ENCODE measurements at regions not wholly inside any gene's neighbourhood (a gene's known extent, or its start where the extent isn't known, plus 50 kb on each side); places are given as distances from the start of the nearest gene placed in this dataset.
"Not testable (repeated sequence)": the region's sequence is repeated elsewhere in the genome, so short reads cannot be mapped to it uniquely, and the experiment has no call there.

DNA sequence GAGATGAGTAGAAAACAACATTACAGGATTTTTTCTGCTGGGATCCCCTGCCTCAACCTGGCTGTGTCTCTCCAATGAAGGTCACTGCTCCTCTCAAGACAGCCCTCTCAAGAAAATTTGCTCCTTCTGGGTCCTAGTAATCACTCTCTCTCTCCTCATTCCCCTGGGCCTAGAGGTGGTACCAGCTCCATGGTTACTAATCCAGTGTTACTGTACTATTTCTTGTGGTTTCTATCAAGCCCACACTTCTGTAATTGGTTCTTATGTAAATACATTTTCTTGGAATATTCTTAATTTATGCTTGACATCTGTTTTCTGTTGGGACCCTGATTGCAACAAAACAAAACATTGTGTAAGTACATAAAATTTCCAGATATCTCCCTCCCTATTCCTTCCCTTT is 123.8 kb upstream of the RORB start:
- DNase-seq (ENCODE audit: extremely low read depth, low read depth, low spot score): no peak

DNA sequence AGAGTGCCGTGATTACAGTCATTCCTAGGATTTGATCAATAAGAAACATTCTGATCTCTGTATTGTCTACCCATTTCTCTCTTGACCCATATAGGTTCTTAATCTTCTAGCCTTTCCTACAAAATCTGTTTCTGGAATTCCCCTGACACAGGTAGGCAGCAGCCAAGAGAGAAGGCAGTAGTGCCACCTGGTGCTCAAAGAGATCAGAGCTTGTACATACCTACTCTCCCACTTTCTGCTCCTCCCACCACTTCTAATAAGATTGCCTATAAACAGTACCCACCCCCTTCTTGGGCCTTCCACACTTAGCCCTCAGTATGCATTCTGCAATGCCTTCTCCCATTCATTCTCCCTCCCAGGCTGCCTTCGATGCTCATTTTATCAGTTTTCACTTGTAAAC is 117.4 kb upstream of the RORB start:
- no peak for DNase-seq (ENCODE audit: extremely low read depth, low read depth, low spot score)

DNA sequence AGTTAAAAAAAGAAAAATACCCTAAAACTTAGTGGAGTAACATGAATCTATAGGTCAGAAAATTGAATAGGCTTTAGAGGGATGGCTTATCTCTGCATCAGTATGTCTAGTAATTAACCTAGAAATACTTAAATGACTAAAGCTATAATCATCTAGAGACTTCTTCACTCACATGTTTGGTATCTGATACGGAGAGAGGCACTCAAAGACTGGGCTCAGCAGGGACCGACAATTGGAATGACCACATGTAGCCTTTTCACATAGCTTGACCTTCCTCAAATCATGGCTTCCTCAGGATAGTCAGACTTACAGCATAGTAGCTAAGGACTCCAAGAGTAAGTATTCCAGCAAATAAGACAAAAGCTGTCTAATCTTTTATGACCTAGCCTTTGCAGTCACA is 105.3 kb upstream of the RORB start:
- DNase-seq (ENCODE audit: extremely low read depth, low read depth, low spot score): no peak

DNA sequence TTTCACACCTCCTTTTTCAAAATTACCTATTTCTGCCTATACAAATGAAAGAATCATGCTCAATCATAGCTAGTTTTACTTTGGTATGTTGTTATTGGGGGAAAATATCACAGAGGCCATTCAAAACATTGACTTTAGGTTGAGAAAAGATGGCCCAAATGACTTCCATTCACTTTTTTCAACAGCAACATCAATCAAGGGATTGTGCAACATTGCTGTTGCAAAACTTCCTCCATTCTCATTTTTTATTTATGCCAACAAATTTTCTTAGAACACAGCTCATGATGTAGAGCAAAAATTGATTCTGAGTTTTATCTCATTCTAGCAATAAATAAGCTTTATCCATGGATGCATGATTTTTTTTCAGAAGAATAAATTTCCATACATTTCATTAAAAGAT is 93.6 kb upstream of the RORB start:
- no peak for DNase-seq (ENCODE audit: extremely low read depth, low read depth, low spot score)

DNA sequence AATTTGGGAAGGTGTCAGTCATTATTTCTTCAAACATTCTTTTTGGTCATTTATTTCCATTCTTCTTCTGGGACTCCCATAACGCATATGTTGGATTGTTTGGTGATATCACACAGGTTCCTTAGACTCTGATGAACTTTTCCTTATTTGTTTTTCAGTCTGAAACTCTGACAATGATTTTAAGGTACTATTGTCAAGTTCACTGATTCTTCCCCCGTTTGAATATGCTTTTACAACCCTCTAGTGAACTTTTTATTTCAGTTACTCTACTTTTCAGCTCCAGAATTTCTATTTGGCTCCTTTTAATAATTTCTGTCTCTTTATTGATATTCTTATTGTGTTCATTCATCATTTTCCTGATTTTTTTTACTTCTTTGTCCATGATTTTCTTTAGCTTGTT is 92.5 kb upstream of the RORB start:
- no peak for DNase-seq (ENCODE audit: extremely low read depth, low read depth, low spot score)

DNA sequence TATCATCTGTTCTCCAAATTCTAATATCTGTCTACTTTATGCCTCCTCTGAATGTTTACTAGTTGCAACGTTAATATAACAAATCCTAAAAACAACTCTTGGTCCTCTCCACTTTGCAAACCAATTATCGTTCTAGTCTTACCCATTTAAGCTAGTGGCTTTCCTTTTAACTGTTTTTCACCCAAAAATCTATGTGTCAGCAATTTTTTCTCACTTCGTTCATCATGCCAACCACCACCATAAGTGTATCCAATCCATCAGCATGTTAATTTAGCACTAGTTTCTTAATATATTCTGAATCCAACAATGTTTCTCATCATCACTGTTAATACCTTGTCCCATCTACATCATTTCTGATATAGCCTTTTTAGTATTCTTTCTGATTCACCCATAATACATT is 90.0 kb upstream of the RORB start:
- no peak for DNase-seq (ENCODE audit: extremely low read depth, low read depth, low spot score)

DNA sequence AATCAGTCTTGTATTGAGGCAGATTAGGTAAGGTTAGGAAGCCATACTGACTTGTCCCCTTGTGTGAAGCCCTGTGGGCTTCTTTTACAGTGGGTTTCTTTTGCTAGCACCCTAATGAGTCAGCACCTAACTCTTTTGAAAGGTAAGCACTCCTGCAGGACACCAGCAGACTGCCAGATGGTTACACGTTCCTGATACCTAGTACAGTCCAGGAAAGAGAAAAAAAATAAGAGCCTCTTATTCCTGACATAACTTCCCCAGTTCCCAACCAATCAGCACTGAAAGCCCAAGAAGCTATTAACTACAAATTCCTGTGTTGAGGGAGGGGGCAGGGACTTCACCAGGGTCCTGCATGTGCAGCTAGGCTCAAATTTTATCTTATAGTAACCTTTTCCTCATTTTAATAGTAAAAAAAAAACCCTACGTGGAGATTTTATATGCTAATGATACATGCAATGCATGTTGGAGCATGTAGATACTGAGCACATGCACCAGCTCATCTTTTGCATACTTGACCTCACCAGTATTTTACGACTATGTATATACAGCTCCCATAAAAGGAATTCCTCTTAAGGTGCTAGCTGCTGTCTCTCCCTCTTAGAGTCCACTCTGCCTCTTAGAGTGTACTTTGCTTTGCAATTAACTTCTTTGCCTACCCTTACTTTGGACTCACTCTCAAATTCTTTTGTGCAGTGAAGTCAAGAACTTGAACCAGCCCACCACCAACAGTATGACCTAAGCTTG is 84.7 kb upstream of the RORB start:
- no peak for DNase-seq (ENCODE audit: extremely low read depth, low read depth, low spot score)

DNA sequence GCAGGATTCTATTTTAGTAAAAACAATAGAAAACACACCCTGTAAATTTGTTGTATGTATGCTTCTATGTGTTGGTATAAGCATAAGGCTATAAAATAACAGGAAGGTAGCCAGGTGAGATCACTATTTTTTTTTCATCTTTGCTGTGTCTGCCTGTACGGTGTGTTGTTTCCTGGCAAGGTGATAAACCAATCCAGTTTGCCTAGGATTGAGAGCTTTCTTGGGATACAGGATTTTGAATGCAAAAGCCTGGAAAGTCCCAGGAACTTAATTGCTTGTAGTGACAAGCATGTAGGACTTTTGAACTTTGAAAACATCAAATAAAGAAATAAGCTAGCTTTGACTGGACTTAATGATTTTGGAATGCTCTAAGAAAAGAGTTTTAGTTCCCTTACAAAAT is 83.3 kb upstream of the RORB start:
- DNase-seq (ENCODE audit: extremely low read depth, low read depth, low spot score): no peak

DNA sequence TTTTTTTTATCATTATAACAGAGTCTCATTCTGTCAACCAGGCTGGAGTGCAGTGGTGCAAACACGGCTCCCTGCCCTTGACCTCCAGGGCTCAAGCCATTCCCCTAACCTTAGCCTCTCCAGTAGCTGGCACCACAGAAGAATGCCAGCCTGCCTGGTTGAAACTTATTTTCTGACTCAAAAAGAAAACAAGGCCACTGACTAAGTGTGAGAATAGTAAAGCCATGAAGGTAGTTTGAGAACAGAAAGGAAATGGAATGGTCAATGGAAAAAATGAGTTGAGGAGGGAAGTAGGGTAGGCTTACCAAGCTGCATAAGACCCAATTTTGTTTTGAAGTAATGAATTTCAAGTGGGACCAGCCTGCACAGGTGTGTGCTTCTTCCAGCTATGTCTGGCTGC is 82.8 kb upstream of the RORB start:
- DNase-seq (ENCODE audit: extremely low read depth, low read depth, low spot score): no peak

DNA sequence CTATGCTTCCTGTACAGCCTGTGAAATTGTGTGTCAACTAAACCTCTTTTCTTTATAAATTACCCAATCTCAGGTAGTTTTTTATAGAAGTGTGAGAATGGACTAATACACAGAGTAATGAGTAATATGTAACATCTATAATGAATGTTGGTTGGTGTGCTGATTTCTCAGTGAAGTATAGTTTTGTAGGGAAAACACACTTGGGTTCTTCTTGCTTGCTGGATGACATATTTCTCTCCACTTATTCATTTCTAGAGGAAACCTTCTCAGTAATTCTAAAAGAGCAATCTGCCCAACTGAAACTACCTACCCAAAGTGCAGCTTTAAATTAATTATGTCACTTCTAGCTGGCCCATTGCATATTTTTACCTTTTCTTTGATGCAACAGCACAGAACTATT is 81.1 kb upstream of the RORB start:
- DNase-seq (ENCODE audit: extremely low read depth, low read depth, low spot score): no peak

DNA sequence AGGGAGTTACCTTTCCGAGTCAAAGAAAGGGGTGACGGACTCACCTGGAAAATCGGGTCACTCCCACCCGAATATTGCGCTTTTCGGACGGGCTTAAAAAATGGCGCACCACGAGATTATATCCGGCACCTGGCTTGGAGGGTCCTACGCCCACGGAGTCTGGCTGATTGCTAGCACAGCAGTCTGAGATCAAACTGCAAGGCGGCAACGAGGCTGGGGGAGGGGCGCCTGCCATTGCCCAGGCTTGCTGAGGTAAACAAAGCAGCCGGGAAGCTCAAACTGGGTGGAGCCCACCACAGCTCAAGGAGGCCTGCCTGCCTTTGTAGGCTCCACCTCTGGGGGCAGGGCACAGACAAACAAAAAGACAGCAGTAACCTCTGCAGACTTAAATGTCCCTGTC is 72.6 kb upstream of the RORB start:
- DNase-seq (ENCODE audit: extremely low read depth, low read depth, low spot score): not testable (repeated sequence)

DNA sequence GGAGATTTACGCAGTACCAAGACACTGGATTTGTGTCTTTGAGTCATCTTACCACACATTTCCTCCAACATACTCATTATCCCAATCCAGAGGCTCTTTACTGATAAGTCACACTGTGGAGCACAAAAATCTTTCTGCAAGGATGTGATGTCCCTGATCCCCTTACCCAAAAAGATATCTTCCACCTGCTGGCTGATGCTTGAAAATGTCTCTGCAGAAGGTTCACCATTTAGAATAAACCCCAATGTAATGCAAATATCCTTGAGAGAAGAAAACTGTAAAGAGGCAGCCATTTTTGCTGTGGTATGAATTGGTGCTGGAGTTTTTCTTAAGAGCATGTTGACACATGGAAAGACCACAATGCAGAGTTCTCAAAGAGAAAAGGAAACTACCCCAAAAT is 65.7 kb upstream of the RORB start:
- no peak for DNase-seq (ENCODE audit: extremely low read depth, low read depth, low spot score)

DNA sequence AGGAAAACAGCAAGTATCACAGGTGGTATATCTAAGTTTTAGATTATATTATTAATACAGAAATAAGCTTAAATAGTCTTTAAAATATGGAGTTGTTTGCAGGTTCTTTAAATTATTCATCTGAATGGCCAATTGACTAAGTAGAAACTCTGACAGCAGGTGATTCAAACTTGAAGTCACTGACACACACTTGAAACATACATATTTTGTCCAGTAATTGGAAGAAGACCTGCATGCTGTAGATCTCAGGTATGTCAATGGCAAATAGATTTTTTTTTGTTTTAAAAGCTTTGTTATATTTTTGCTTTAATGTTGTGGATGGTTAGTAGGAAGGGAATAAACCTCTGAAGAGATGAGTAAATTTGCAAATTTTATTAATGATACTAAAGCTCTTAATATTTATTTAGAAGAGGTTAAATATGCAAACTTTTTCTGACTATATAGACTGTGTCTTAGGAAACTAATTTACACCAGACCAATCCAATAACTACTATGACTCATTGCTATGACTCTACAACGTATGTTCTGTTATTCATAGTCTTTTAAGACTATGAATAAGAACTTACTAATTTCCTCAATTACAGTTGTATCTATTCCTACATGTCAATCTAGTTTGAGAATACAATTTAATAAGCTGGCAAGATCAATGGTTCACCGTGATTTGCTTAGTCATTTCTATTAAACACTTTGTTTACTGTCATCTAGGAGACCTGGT is 53.9 kb upstream of the RORB start:
- no peak for DNase-seq (ENCODE audit: extremely low read depth, low read depth, low spot score)

DNA sequence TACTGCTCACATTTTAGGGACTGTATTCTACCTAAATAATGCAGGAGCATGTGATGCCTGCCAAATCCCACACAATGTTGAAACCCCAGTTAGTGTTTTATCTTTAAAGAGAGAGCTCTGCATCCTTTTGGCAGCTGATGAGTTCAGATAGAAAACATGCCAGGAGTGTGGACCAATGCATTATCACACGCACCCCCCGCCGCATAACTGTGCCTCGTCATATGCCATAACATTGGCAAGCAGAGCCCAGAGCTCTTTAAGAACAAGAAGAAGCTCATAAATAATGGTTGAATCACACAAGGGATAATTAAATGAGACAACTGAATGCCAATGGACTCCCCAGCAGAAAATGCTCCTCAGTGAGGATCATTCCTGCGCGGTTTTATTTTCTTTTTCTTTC is 52.8 kb upstream of the RORB start:
- DNase-seq (ENCODE audit: extremely low read depth, low read depth, low spot score): no peak

Data from glomerular endothelial cell (primary cell).